ENCODE measurements at regions not wholly inside any gene's neighbourhood (a gene's known extent, or its start where the extent isn't known, plus 50 kb on each side); places are given as distances from the start of the nearest gene placed in this dataset.

- in situ Hi-C loops (cut with MboI): no loop called here
- H3K4me3 ChIP-seq: no peak overlapping the region
- no peaks in the 10 kb centered on the region for H3K27me3 ChIP-seq (replicated peaks; ENCODE audit: insufficient read depth)
- no peak for DNase-seq
- no peaks in the 10 kb centered on the region for H3K4me1 ChIP-seq (ENCODE audit: insufficient read depth)
- no peak overlapping the region for H3K4me2 ChIP-seq (ENCODE audit: unreplicated experiment)
- H3K27ac ChIP-seq: no peak overlapping the region
- H3K79me2 ChIP-seq (ENCODE audit: insufficient read depth): no peaks in the 10 kb centered on the region
- H3K9me2 ChIP-seq (ENCODE audit: insufficient read depth): no peaks in the 10 kb centered on the region
- no peaks in the 10 kb centered on the region for H3F3A ChIP-seq (ENCODE audit: insufficient read depth)
- no peaks in the 10 kb centered on the region for H4K20me1 ChIP-seq (ENCODE audit: insufficient read depth)
- no peaks in the 10 kb centered on the region for H3K9me3 ChIP-seq (ENCODE audit: low read depth)
- 89 to 92% methylated on average over 19 of the region's 19 CpGs for WGBS, 2 experiments (ENCODE audit: low coverage in 1 of 2, low lambda C conversion rate in 2 of 2, missing lambda C conversion rate in 2 of 2)
- H3K36me3 ChIP-seq (ENCODE audit: low read depth): no peaks in the 10 kb centered on the region
- TF ChIP-seq EZH2 (IDR thresholded peaks at IDR 0.05; ENCODE audit: insufficient read depth, poor library complexity, severe bottlenecking) (no peak), EZH2phosphoT487 (IDR thresholded peaks at IDR 0.05; ENCODE audit: insufficient read depth, low read depth) (no peak)
- H2AFZ ChIP-seq: no peak overlapping the region
- H3K9ac ChIP-seq: no peak overlapping the region
Observed at GRCh38 chr2:167544602-167545001, 656.3 kb downstream of the XIRP2 start.

- DNase-seq: no peak
- no peaks in the 10 kb centered on the region for H3K9me3 ChIP-seq (ENCODE audit: low read depth)
- H3K4me2 ChIP-seq (ENCODE audit: unreplicated experiment): no peak overlapping the region
- WGBS, 2 experiments (ENCODE audit: low coverage in 1 of 2, low lambda C conversion rate in 2 of 2, missing lambda C conversion rate in 2 of 2): 63 to 66% methylated on average over 4 of the region's 4 CpGs
- no peaks in the 10 kb centered on the region for H3K27me3 ChIP-seq (replicated peaks; ENCODE audit: insufficient read depth)
- no peaks in the 10 kb centered on the region for H3K79me2 ChIP-seq (ENCODE audit: insufficient read depth)
- H3K9ac ChIP-seq: no peak overlapping the region
- H3K9me2 ChIP-seq (ENCODE audit: insufficient read depth): no peaks in the 10 kb centered on the region
- no peaks in the 10 kb centered on the region for H4K20me1 ChIP-seq (ENCODE audit: insufficient read depth)
- H3K36me3 ChIP-seq (ENCODE audit: low read depth): no peaks in the 10 kb centered on the region
- no peaks in the 10 kb centered on the region for H3F3A ChIP-seq (ENCODE audit: insufficient read depth)
- in situ Hi-C loops (cut with MboI): no loop called here
- H3K4me1 ChIP-seq (ENCODE audit: insufficient read depth): no peaks in the 10 kb centered on the region
- TF ChIP-seq EZH2phosphoT487 (IDR thresholded peaks at IDR 0.05; ENCODE audit: insufficient read depth, low read depth): no peak
- TF ChIP-seq EZH2 (IDR thresholded peaks at IDR 0.05; ENCODE audit: insufficient read depth, poor library complexity, severe bottlenecking): no peak
- H3K4me3 ChIP-seq: no peak overlapping the region
- H3K27ac ChIP-seq: no peak overlapping the region
- no peak overlapping the region for H2AFZ ChIP-seq
Observed at GRCh38 chr2:167543721-167544120, 655.4 kb downstream of the XIRP2 start.

GRCh38 chr2:167537743-167538142, 649.5 kb downstream of the XIRP2 start:
- no peaks in the 10 kb centered on the region for H3K27me3 ChIP-seq (replicated peaks; ENCODE audit: insufficient read depth)
- H3K4me2 ChIP-seq (ENCODE audit: unreplicated experiment): no peak overlapping the region
- in situ Hi-C loops (cut with MboI): no loop called here
- no peak for TF ChIP-seq EZH2 (IDR thresholded peaks at IDR 0.05; ENCODE audit: insufficient read depth, poor library complexity, severe bottlenecking)
- no peak for TF ChIP-seq EZH2phosphoT487 (IDR thresholded peaks at IDR 0.05; ENCODE audit: insufficient read depth, low read depth)
- no peak overlapping the region for H3K9ac ChIP-seq
- no peaks in the 10 kb centered on the region for H3K9me3 ChIP-seq (ENCODE audit: low read depth)
- no peaks in the 10 kb centered on the region for H3K79me2 ChIP-seq (ENCODE audit: insufficient read depth)
- no peaks in the 10 kb centered on the region for H4K20me1 ChIP-seq (ENCODE audit: insufficient read depth)
- no peak for DNase-seq
- H3K4me3 ChIP-seq: no peak overlapping the region
- H3K27ac ChIP-seq: no peak overlapping the region
- H2AFZ ChIP-seq: no peak overlapping the region
- no peaks in the 10 kb centered on the region for H3F3A ChIP-seq (ENCODE audit: insufficient read depth)
- WGBS, 2 experiments (ENCODE audit: low coverage in 1 of 2, low lambda C conversion rate in 2 of 2, missing lambda C conversion rate in 2 of 2): 37 to 46% methylated on average over 4 of the region's 4 CpGs
- H3K4me1 ChIP-seq (ENCODE audit: insufficient read depth): no peaks in the 10 kb centered on the region
- H3K36me3 ChIP-seq (ENCODE audit: low read depth): no peaks in the 10 kb centered on the region
- H3K9me2 ChIP-seq (ENCODE audit: insufficient read depth): no peaks in the 10 kb centered on the region

- no peaks in the 10 kb centered on the region for H3K9me2 ChIP-seq (ENCODE audit: insufficient read depth)
- DNase-seq: no peak
- no peaks in the 10 kb centered on the region for H4K20me1 ChIP-seq (ENCODE audit: insufficient read depth)
- H3K9ac ChIP-seq: no peak overlapping the region
- WGBS, 2 experiments (ENCODE audit: low coverage in 1 of 2, low lambda C conversion rate in 2 of 2, missing lambda C conversion rate in 2 of 2): 28 to 35% methylated on average over 1 of the region's 1 CpG
- TF ChIP-seq EZH2phosphoT487 (IDR thresholded peaks at IDR 0.05; ENCODE audit: insufficient read depth, low read depth) (no peak), EZH2 (IDR thresholded peaks at IDR 0.05; ENCODE audit: insufficient read depth, poor library complexity, severe bottlenecking) (no peak)
- no peaks in the 10 kb centered on the region for H3K36me3 ChIP-seq (ENCODE audit: low read depth)
- H3F3A ChIP-seq (ENCODE audit: insufficient read depth): no peaks in the 10 kb centered on the region
- H3K79me2 ChIP-seq (ENCODE audit: insufficient read depth): no peaks in the 10 kb centered on the region
- H3K27ac ChIP-seq: no peak overlapping the region
- H3K4me1 ChIP-seq (ENCODE audit: insufficient read depth): no peaks in the 10 kb centered on the region
- no peak overlapping the region for H3K4me2 ChIP-seq (ENCODE audit: unreplicated experiment)
- no peak overlapping the region for H3K4me3 ChIP-seq
- in situ Hi-C loops (cut with MboI): no loop called here
- no peaks in the 10 kb centered on the region for H3K9me3 ChIP-seq (ENCODE audit: low read depth)
- H3K27me3 ChIP-seq (replicated peaks; ENCODE audit: insufficient read depth): no peaks in the 10 kb centered on the region
- no peak overlapping the region for H2AFZ ChIP-seq
Observed at GRCh38 chr2:167534443-167534842, 646.2 kb downstream of the XIRP2 start.

GRCh38 chr2:167524786-167525185, 636.5 kb downstream of the XIRP2 start:
- TF ChIP-seq EZH2phosphoT487 (IDR thresholded peaks at IDR 0.05; ENCODE audit: insufficient read depth, low read depth) (no peak), EZH2 (IDR thresholded peaks at IDR 0.05; ENCODE audit: insufficient read depth, poor library complexity, severe bottlenecking) (no peak)
- H3K79me2 ChIP-seq (ENCODE audit: insufficient read depth): no peaks in the 10 kb centered on the region
- H3K9me2 ChIP-seq (ENCODE audit: insufficient read depth): no peaks in the 10 kb centered on the region
- H3K4me1 ChIP-seq (ENCODE audit: insufficient read depth): no peaks in the 10 kb centered on the region
- no peaks in the 10 kb centered on the region for H3F3A ChIP-seq (ENCODE audit: insufficient read depth)
- in situ Hi-C loops (cut with MboI): no loop called here
- H3K9ac ChIP-seq: no peak overlapping the region
- no peaks in the 10 kb centered on the region for H3K27me3 ChIP-seq (replicated peaks; ENCODE audit: insufficient read depth)
- H3K36me3 ChIP-seq (ENCODE audit: low read depth): no peaks in the 10 kb centered on the region
- DNase-seq: no peak
- H3K4me3 ChIP-seq: no peak overlapping the region
- no peak overlapping the region for H2AFZ ChIP-seq
- H3K4me2 ChIP-seq (ENCODE audit: unreplicated experiment): no peak overlapping the region
- H3K9me3 ChIP-seq (ENCODE audit: low read depth): no peaks in the 10 kb centered on the region
- WGBS, 2 experiments (ENCODE audit: low coverage in 1 of 2, low lambda C conversion rate in 2 of 2, missing lambda C conversion rate in 2 of 2): 38 to 50% methylated on average over 2 of the region's 2 CpGs
- no peaks in the 10 kb centered on the region for H4K20me1 ChIP-seq (ENCODE audit: insufficient read depth)
- H3K27ac ChIP-seq: no peak overlapping the region

Measured in GM23248 (cell line).